HUES6 (cell line): ENCODE measurements at regions not wholly inside any gene's neighbourhood (a gene's known extent, or its start where the extent isn't known, plus 50 kb on each side); places are given as distances from the start of the nearest gene placed in this dataset.

Source experiments
- H3K27ac ChIP-seq: 2 replicates; pipeline ENCODE4 v1.7.0; 2013; ENCODE audit warnings: low read depth, mild to moderate bottlenecking, low read length, inconsistent platforms
- H3K27me3 ChIP-seq: 2 replicates; pipeline ENCODE4 v1.6.1; 2013; ENCODE audit warnings: low read length; ENCODE audit not compliant: control insufficient read depth, insufficient read depth
- H3K36me3 ChIP-seq: 2 replicates; pipeline ENCODE4 v1.6.1; 2013; ENCODE audit warnings: low read length; ENCODE audit not compliant: control insufficient read depth, insufficient read depth
- H3K4me1 ChIP-seq: 2 replicates; pipeline ENCODE4 v1.6.1; 2013; ENCODE audit warnings: low read length; ENCODE audit not compliant: control insufficient read depth, insufficient read depth
- H3K4me3 ChIP-seq: 2 replicates; pipeline ENCODE4 v1.5.1; 2013; ENCODE audit warnings: low read depth, low read length
- H3K9ac ChIP-seq: one replicate; pipeline ENCODE4 v1.6.1; 2013; ENCODE audit warnings: mild to moderate bottlenecking, low read length
- H3K9me3 ChIP-seq: 2 replicates; pipeline ENCODE4 v1.6.1; 2013; ENCODE audit warnings: low read depth, low read length; ENCODE audit not compliant: control insufficient read depth, insufficient read depth

- H3K9ac ChIP-seq, result no peak overlapping the region
- no peaks in the 10 kb centered on the region for H3K27me3 ChIP-seq
These were observed 290.1 kb upstream of the CDH9 start for GRCh38 chr5:27328480-27328879.

GRCh38 chr5:27325513-27325912, 287.1 kb upstream of the CDH9 start:
- Histone ChIP-seq H3K27ac (no peak overlapping the region), H3K27me3 (no peaks in the 10 kb centered on the region), H3K36me3 (no peaks in the 10 kb centered on the region), H3K9ac (no peak overlapping the region), H3K4me3 (no peak overlapping the region), H3K9me3 (no peaks in the 10 kb centered on the region), H3K4me1 (no peaks in the 10 kb centered on the region)

More at GRCh38 chr5:27328480-27328879, 290.1 kb upstream of the CDH9 start:
- Histone ChIP-seq H3K4me3 (no peak overlapping the region), H3K4me1 (no peaks in the 10 kb centered on the region), H3K27ac (no peak overlapping the region), H3K9me3 (0 out of 2 replicates have a peak, but pooled peaks cover 4% of the 10 kb centered on the region), H3K36me3 (no peaks in the 10 kb centered on the region)

- Histone ChIP-seq H3K4me1 (peaks cover 10% of the 10 kb centered on the region), H3K9ac (no peak overlapping the region), H3K27ac (no peak overlapping the region), H3K27me3 (no peaks in the 10 kb centered on the region), H3K36me3 (no peaks in the 10 kb centered on the region), H3K4me3 (no peak overlapping the region), H3K9me3 (no peaks in the 10 kb centered on the region)
These were observed 280.3 kb upstream of the CDH9 start for GRCh38 chr5:27318701-27319100.

GRCh38 chr5:27316271-27316650, 277.9 kb upstream of the CDH9 start:
- Histone ChIP-seq H3K27me3 (no peaks in the 10 kb centered on the region), H3K4me1 (peaks cover 29% of the 10 kb centered on the region), H3K9me3 (no peaks in the 10 kb centered on the region), H3K4me3 (no peak overlapping the region), H3K27ac (no peak overlapping the region), H3K36me3 (no peaks in the 10 kb centered on the region), H3K9ac (no peak overlapping the region)

GRCh38 chr5:27315363-27316270, 277.2 kb upstream of the CDH9 start:
- Histone ChIP-seq H3K9ac (no peak overlapping the region), H3K4me1 (peaks cover 29% of the 10 kb centered on the region), H3K27ac (no peak overlapping the region), H3K4me3 (no peak overlapping the region), H3K27me3 (no peaks in the 10 kb centered on the region), H3K9me3 (no peaks in the 10 kb centered on the region), H3K36me3 (no peaks in the 10 kb centered on the region)

- Histone ChIP-seq H3K4me3 (no peak overlapping the region), H3K36me3 (no peaks in the 10 kb centered on the region), H3K27ac (no peak overlapping the region), H3K27me3 (no peaks in the 10 kb centered on the region), H3K9ac (no peak overlapping the region), H3K9me3 (no peaks in the 10 kb centered on the region), H3K4me1 (peaks cover 29% of the 10 kb centered on the region)
These were observed 275.2 kb upstream of the CDH9 start for GRCh38 chr5:27313549-27313948.

- no peaks in the 10 kb centered on the region for H3K27me3 ChIP-seq
- H3K4me3 ChIP-seq, result no peak overlapping the region
- H3K27ac ChIP-seq, result no peak overlapping the region
- no peaks in the 10 kb centered on the region for H3K36me3 ChIP-seq
- no peak overlapping the region for H3K9ac ChIP-seq
- no peaks in the 10 kb centered on the region for H3K9me3 ChIP-seq
- H3K4me1 ChIP-seq, result peaks cover 29% of the 10 kb centered on the region
These were observed 274.0 kb upstream of the CDH9 start for GRCh38 chr5:27312291-27312893.

GRCh38 chr5:27311544-27311943, 273.2 kb upstream of the CDH9 start:
- H3K4me3 ChIP-seq, result no peak overlapping the region
- H3K9ac ChIP-seq, result no peak overlapping the region

GRCh38 chr5:27308153-27308552, 269.8 kb upstream of the CDH9 start:
- Histone ChIP-seq H3K9ac (no peak overlapping the region), H3K27me3 (no peaks in the 10 kb centered on the region), H3K36me3 (no peaks in the 10 kb centered on the region), H3K27ac (no peak overlapping the region), H3K4me3 (no peak overlapping the region), H3K9me3 (no peaks in the 10 kb centered on the region), H3K4me1 (peaks cover 18% of the 10 kb centered on the region)

More at GRCh38 chr5:27311544-27311943, 273.2 kb upstream of the CDH9 start:
- Histone ChIP-seq H3K27ac (no peak overlapping the region), H3K4me1 (peaks cover 28% of the 10 kb centered on the region), H3K9me3 (no peaks in the 10 kb centered on the region), H3K27me3 (no peaks in the 10 kb centered on the region), H3K36me3 (no peaks in the 10 kb centered on the region)

- Histone ChIP-seq H3K4me1 (0 out of 2 replicates have a peak, but pooled peaks cover 3% of the 10 kb centered on the region), H3K36me3 (no peaks in the 10 kb centered on the region), H3K4me3 (no peak overlapping the region), H3K27me3 (no peaks in the 10 kb centered on the region), H3K9me3 (peaks cover 28% of the 10 kb centered on the region), H3K9ac (no peak overlapping the region), H3K27ac (no peak overlapping the region)
These were observed 251.8 kb upstream of the CDH9 start for GRCh38 chr5:27290172-27290571.

GRCh38 chr5:27276119-27276518, 237.7 kb upstream of the CDH9 start:
- no peaks in the 10 kb centered on the region for H3K36me3 ChIP-seq
- H3K27me3 ChIP-seq, result no peaks in the 10 kb centered on the region
- H3K27ac ChIP-seq, result no peak overlapping the region

More at GRCh38 chr5:27276119-27276518, 237.7 kb upstream of the CDH9 start:
- Histone ChIP-seq H3K4me3 (no peak overlapping the region), H3K9me3 (no peaks in the 10 kb centered on the region), H3K4me1 (no peaks in the 10 kb centered on the region), H3K9ac (no peak overlapping the region)
